HEK293 (cell line): ENCODE measurements at regions not wholly inside any gene's neighbourhood (a gene's known extent, or its start where the extent isn't known, plus 50 kb on each side); places are given as distances from the start of the nearest gene placed in this dataset.

Experiments
- CTCF ChIA-PET: fragments of 350-600 bp; formaldehyde crosslinking; extraction: SDS; loops from one replicate; lab custom pipeline; 2021; ENCODE audit warnings: antibody characterized with exemption; lab: Yijun Ruan, JAX
- POLR2A ChIA-PET: fragments of 300-600 bp; formaldehyde crosslinking; extraction: SDS; loops from one replicate; lab custom pipeline; 2020; ENCODE audit warnings: antibody characterized with exemption, inconsistent platforms; lab: Yijun Ruan, JAX
- H3K27ac ChIP-seq: fragments of 200-500 bp; sonication (Bioruptor generic); 2 replicates; pipeline ENCODE4 v1.5.1; 2014; ENCODE audit warnings: low read depth, low read length, control low read depth, inconsistent platforms; ENCODE audit errors: extremely low read depth
- H3K36me3 ChIP-seq, 2 experiments: fragments of 200-500 bp in 1 of 2; sonication (Bioruptor generic) in 1 of 2; 1 replicate in 1 of 2; 2 replicates in 1 of 2; pipeline ENCODE4 v1.5.1; 2014 to 2017; ENCODE audit warnings: inconsistent platforms in 2 of 2, low read length in 2 of 2; ENCODE audit not compliant: control insufficient read depth in 2 of 2, insufficient read depth in 1 of 2
- H3K4me1 ChIP-seq: fragments of 200-500 bp; sonication (Bioruptor generic); 2 replicates; pipeline ENCODE4 v1.5.1; 2014; ENCODE audit warnings: mild to moderate bottlenecking, low read length, inconsistent platforms; ENCODE audit not compliant: control insufficient read depth, insufficient read depth
- H3K4me3 ChIP-seq: 2 replicates; pipeline ENCODE4 v1.5.1; 2011; ENCODE audit warnings: low read depth, mild to moderate bottlenecking, control low read depth, low read length, moderate library complexity
- H3K9me3 ChIP-seq: fragments of 200-500 bp; sonication (Bioruptor generic); 2 replicates; pipeline ENCODE4 v1.5.1; 2014; ENCODE audit warnings: low read depth, low read length, inconsistent platforms; ENCODE audit not compliant: control insufficient read depth, insufficient read depth
- BCL6B ChIP-seq: fragments of 450-650 bp; formaldehyde crosslinking; IDR thresholded peaks from 2 replicates; pipeline ENCODE4 v1.5.1; 2017; ENCODE audit warnings: missing biosample characterization, missing genetic modification characterization
- HOXD13 ChIP-seq: sonication (generic); formaldehyde crosslinking; IDR thresholded peaks from 2 replicates; pipeline ENCODE4 v1.8.0; 2022; ENCODE audit warnings: missing genetic modification reagents, borderline replicate concordance
- OVOL3 ChIP-seq: fragments of 450-650 bp; formaldehyde crosslinking; IDR thresholded peaks from 2 replicates; pipeline ENCODE4 v1.5.1; 2016; ENCODE audit warnings: missing biosample characterization, missing genetic modification characterization
- TSHZ1 ChIP-seq: fragments of 450-650 bp; formaldehyde crosslinking; IDR thresholded peaks from 2 replicates; pipeline ENCODE4 v1.5.1; 2016; ENCODE audit warnings: missing biosample characterization, missing genetic modification characterization, borderline replicate concordance
- YY1 ChIP-seq: fragments of 450-650 bp; formaldehyde crosslinking; IDR thresholded peaks from 2 replicates; pipeline ENCODE4 v1.5.1; 2018; ENCODE audit warnings: missing biosample characterization, missing genetic modification characterization
- ZBTB44 ChIP-seq: fragments of 450-650 bp; IDR thresholded peaks from 2 replicates; pipeline ENCODE4 v1.5.1; 2018; ENCODE audit warnings: missing biosample characterization, mild to moderate bottlenecking, missing genetic modification characterization
- ZIC2 ChIP-seq: fragments of 450-650 bp; formaldehyde crosslinking; IDR thresholded peaks from 2 replicates; pipeline ENCODE4 v1.5.1; 2016; ENCODE audit warnings: missing biosample characterization, missing genetic modification characterization
- ZNF10 ChIP-seq: fragments of 450-650 bp; formaldehyde crosslinking; IDR thresholded peaks from 2 replicates; pipeline ENCODE4 v1.5.1; 2017; ENCODE audit warnings: missing biosample characterization, missing genetic modification characterization
- ZNF280D ChIP-seq: fragments of 450-650 bp; formaldehyde crosslinking; IDR thresholded peaks from 2 replicates; pipeline ENCODE4 v1.5.1; 2016; ENCODE audit warnings: missing biosample characterization, missing genetic modification characterization
- ZNF426 ChIP-seq: fragments of 450-650 bp; formaldehyde crosslinking; IDR thresholded peaks from 2 replicates; pipeline ENCODE4 v1.5.1; 2017; ENCODE audit warnings: missing biosample characterization, missing genetic modification characterization, mild to moderate bottlenecking, inconsistent platforms, moderate library complexity
- ZNF48 ChIP-seq: fragments of 450-650 bp; formaldehyde crosslinking; IDR thresholded peaks from 2 replicates; pipeline ENCODE4 v1.5.1; 2016; ENCODE audit warnings: missing biosample characterization, missing genetic modification characterization
- ZNF561 ChIP-seq: fragments of 450-650 bp; IDR thresholded peaks from 2 replicates; pipeline ENCODE4 v1.5.1; 2018; ENCODE audit warnings: missing biosample characterization, missing genetic modification characterization, borderline replicate concordance
- ZSCAN16 ChIP-seq: fragments of 450-650 bp; formaldehyde crosslinking; IDR thresholded peaks from 2 replicates; pipeline ENCODE4 v1.5.1; 2016; ENCODE audit warnings: missing biosample characterization, missing genetic modification characterization
- ZXDB ChIP-seq: fragments of 450-650 bp; formaldehyde crosslinking; IDR thresholded peaks from 2 replicates; pipeline ENCODE4 v1.5.1; 2016; ENCODE audit warnings: missing biosample characterization, missing genetic modification characterization

- TF ChIP-seq OVOL3 (tag by site-specific recombination) (no peak), ZXDB (no peak), ZBTB44 (tag by site-specific recombination) (no peak)
Measured at GRCh38 chr7:156585025-156585648, 55.4 kb upstream of the RNF32 start (continued).

GRCh38 chr7:156582591-156583123 lies 57.9 kb upstream of the RNF32 start:
- no peak for TF ChIP-seq ZSCAN16
- no peak for TF ChIP-seq ZNF280D (tag by site-specific recombination)
- no peak for TF ChIP-seq ZIC2
- no peak for TF ChIP-seq ZNF426
- CTCF ChIA-PET = no interaction called here
- no peaks in the 10 kb centered on the region for H3K9me3 ChIP-seq
- POLR2A ChIA-PET = no interaction called here
- H3K36me3 ChIP-seq = no peaks in the 10 kb centered on the region
- H3K4me3 ChIP-seq = no peak overlapping the region
- H3K27ac ChIP-seq = no peak overlapping the region
- no peaks in the 10 kb centered on the region for H3K4me1 ChIP-seq

GRCh38 chr7:156580036-156580435 lies 60.5 kb upstream of the RNF32 start:
- Histone ChIP-seq H3K4me1 (no peaks in the 10 kb centered on the region), H3K9me3 (no peaks in the 10 kb centered on the region), H3K36me3 (no peaks in the 10 kb centered on the region), H3K27ac (no peak overlapping the region), H3K4me3 (no peak overlapping the region)
- POLR2A ChIA-PET = interaction anchor here (0.6 kb wide), 1 partner anchor 56 kb away, joined by 5 read pairs; no protein-coding TSS in a partner anchor
- CTCF ChIA-PET = no interaction called here
- TF ChIP-seq ZNF10 (tag by site-specific recombination) = no peak
- no peak for TF ChIP-seq TSHZ1 (tag by site-specific recombination)
- TF ChIP-seq HOXD13 (CRISPR knock-in tag) = no peak
- no peak for TF ChIP-seq BCL6B
- no peak for TF ChIP-seq YY1 (tag by site-specific recombination)
- TF ChIP-seq ZNF561 (tag by site-specific recombination) = no peak
- TF ChIP-seq ZNF48 = no peak
